HG03159 (cell line): ENCODE measurements at regions not wholly inside any gene's neighbourhood (a gene's known extent, or its start where the extent isn't known, plus 50 kb on each side); places are given as distances from the start of the nearest gene placed in this dataset.

Experiments used
- ATAC-seq: cut with Tn5 transposase; IDR thresholded peaks from one replicate; pipeline ENCODE4 v1.9.1; 2021; ENCODE audit warnings: mild to moderate bottlenecking, moderate library complexity; ENCODE audit not compliant: unreplicated experiment

GRCh38 chr1:168782559-168783116 is 53.6 kb upstream of the DPT start:
- no peak for ATAC-seq

DNA sequence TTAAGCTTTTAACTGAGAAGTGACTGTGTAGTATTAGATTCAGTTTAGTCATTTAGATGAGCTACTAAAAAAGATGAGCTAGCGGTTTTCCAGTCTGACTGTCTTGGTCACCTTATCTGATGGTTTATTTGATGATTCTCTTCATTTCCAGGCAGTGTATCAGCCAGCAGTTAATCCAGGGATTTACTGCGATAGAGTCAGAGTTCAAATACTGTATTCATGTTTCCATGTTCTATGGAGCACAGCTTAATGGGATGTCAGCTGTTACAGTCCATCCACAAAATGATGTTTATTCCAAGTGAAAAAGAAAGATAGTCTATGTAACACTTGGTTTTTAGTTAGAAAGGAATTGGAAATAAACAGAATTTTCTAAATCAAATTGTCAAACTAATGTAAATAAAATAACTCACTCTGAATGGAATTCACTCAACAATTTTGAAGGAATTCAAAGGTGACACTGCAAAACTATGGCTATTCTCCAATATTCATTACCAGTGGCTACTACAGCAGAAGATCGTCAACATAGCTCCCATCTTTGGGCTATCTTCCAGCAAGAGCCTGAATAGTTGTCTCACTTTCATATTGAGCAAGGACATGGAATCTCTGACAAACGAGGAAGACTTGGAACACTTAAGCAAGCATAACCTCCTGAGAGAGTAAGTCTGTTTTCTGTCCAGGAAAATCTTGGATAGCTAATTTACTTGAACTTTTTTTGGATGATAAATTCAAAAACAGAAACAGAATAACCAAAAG is 54.6 kb upstream of the DPT start:
- ATAC-seq: no peak

DNA sequence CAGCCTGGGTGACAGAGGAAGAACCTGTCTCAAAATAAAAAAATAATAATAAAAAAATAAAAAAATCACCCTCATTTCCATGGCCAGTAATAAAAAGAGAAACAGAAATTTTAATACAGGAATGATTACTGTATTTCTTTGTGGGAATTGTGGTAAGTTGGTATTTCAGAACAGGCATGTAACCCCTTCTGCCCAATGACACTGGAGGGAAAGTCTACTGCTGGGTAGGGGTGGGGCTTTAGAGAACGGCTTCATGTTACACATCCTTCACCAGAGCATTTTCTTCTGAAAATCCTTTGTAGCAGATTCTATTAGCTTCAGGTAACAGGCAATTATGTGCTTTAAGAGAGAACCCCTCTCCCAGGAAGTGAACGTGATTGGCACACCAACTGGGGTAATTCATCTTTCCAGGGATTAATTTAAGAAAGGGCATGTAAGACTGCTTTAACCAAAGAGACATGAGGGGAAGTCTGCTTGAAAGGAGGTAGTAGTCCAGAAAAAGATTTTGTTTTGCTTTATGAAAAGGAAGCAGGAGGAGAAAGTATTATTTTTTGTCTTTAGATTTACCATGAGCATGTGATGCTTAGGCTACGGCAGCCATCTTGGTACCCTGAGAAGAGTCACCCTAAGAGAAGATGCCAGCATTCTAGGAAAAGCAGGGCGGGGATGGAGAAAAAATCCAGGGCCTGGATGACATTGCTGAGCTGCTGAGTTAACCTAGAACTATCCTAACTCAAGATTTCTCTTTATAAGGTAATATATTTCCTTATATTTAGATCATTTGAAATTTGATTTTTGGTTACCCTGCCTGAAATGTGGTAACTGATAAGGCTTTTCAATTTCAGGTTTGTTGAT is 57.7 kb upstream of the DPT start:
- ATAC-seq: no peak

- ATAC-seq: no peak
Measured at GRCh38 chr1:168788258-168788657, 59.3 kb upstream of the DPT start.

- ATAC-seq: no peak
Measured at GRCh38 chr1:168789501-168789900, 60.5 kb upstream of the DPT start.

DNA sequence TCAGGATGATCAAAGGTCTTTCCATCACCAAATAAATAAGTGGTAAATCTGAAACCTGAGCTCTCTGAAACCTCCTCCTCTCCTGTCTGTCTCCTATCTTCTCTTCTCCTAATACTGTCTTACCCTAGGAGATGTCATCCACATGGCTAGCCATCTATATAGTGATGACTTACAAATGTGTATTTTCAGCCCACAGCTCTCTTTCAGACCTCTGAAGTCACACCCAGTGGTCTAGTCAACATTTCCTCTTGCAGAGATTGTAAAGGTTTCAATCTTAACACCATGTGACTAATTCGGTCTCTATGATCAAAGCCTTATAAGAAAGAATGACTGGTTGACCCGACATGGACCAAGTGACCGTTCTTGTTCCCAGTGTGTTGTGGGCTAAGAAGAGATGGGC is 63.1 kb upstream of the DPT start:
- no peak for ATAC-seq

DNA sequence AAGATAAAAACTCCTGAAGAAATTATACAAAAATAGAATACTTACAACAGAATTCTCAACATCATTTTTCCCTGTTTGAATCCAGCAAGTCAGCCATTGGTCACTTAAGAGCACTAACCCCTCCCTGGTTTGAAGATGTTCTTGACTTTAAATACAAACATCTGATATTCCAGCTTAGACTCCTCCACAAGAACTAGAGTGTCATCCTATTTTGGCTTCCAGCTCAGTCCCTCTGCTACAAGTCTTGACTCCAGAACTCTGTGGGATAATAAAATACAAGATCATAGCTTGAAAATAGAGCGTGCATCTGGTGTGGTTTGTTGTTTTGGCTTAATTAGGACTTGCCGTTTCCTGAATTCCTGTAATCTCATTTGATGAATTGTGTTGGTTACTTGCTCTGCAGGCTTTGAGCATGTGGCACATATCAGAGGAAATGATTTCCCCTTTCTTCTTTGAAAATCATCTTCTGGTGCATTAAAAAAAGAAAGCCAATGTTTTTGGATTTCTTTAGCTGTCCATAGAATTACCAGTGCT is 63.7 kb upstream of the DPT start:
- no peak for ATAC-seq

GRCh38 chr1:168794057-168794456 is 65.1 kb upstream of the DPT start:
- no peak for ATAC-seq

- no peak for ATAC-seq
Measured at GRCh38 chr1:168795681-168796080, 66.7 kb upstream of the DPT start.

GRCh38 chr1:168799927-168800605 is 71.1 kb upstream of the DPT start:
- no peak for ATAC-seq

- no peak for ATAC-seq
Measured at GRCh38 chr1:168801032-168801745, 72.2 kb upstream of the DPT start.

GRCh38 chr1:168803806-168804510 is 75.0 kb upstream of the DPT start:
- no peak for ATAC-seq

DNA sequence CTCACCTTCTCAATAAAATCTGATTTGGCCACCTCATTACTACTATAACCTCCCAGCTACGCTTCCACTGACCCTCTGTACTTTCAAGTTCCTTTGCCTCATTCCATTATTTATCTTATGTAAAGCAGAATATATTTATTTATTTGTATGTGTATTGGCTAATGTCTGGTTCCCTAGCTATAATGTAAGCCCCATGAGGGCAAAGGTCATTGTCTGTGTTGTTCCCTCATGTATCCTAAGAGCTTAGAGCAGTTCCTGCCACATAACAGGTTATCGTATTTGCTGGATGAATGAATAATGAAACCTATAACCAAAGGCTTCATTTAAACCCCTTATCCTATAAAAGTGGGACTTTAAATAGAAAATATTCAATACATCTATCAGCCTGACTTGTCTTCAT is 77.9 kb upstream of the DPT start:
- ATAC-seq: no peak

DNA sequence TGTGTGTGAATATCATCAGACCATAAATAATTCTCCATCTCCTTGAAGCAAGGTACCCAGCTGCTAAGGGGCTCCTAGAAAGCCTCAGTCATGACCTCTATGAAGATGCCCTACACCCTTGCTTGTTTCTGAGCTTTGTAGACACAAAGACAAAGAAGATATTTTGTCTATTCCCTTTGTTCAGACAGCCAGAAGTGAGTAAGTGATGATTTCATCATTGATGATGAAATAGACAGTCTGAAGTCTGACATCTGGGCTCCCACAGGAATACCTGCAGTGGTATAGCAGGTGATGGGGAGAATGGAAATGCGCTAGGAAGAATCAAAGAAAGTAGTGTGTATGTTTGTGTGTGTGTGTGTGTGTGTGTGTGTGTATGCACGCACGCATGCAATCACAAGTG is 82.2 kb upstream of the DPT start:
- ATAC-seq: no peak

DNA sequence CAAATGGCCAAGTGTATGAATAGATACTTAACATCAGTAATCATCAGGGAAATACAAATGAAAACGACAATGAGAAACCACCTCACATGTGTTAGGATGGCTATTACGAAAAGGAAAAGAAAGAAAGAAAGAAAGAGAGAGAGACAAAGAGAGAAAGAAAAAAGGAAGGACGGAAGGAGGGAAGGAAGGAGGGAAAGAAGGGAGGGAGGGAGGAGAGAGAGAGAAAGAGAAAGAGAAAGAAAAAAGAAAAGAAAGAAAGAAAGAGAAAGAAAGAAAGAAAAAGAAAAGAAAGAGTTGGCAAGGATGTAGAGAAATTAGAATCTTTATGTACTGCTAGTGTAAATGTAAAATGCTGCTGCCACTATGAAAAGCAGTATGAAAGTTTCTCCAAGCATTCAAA is 90.7 kb upstream of the DPT start:
- no peak for ATAC-seq

GRCh38 chr1:168821434-168821833 is 92.4 kb upstream of the DPT start:
- no peak for ATAC-seq

GRCh38 chr1:168822911-168823310 is 93.9 kb upstream of the DPT start:
- ATAC-seq: no peak

- ATAC-seq: no peak
Measured at GRCh38 chr1:168823988-168824387, 95.0 kb upstream of the DPT start.

- ATAC-seq: no peak
Measured at GRCh38 chr1:168824418-168825065, 95.5 kb upstream of the DPT start.
